WERI-Rb-1 (cell line): ENCODE measurements at regions not wholly inside any gene's neighbourhood (a gene's known extent, or its start where the extent isn't known, plus 50 kb on each side); places are given as distances from the start of the nearest gene placed in this dataset.
"Not testable (repeated sequence)": the region's sequence is repeated elsewhere in the genome, so short reads cannot be mapped to it uniquely, and the experiment has no call there.

ENCODE experiments used
- DNase-seq: peaks from one replicate; pipeline ENCODE4 v3.0.0-alpha.2; 2020
- H3K27ac ChIP-seq: fragments of 250-450 bp; sonication (Bioruptor Pico); 2 replicates; pipeline ENCODE4 v1.5.1; 2020; ENCODE audit warnings: mild to moderate bottlenecking, moderate library complexity
- H3K27me3 ChIP-seq: fragments of 250-450 bp; sonication (Bioruptor Pico); 2 replicates; pipeline ENCODE4 v1.5.1; 2021; ENCODE audit warnings: mild to moderate bottlenecking, low read depth, moderate library complexity; ENCODE audit not compliant: insufficient read depth, severe bottlenecking
- H3K36me3 ChIP-seq: fragments of 250-450 bp; sonication (Bioruptor Pico); 2 replicates; pipeline ENCODE4 v1.5.1; 2020; ENCODE audit warnings: mild to moderate bottlenecking, moderate library complexity
- H3K4me3 ChIP-seq: 2 replicates; pipeline ENCODE4 v1.5.1; 2011; ENCODE audit warnings: low read depth, mild to moderate bottlenecking, control low read depth, low read length
- H3K9me3 ChIP-seq: fragments of 250-450 bp; sonication (Bioruptor Pico); 2 replicates; pipeline ENCODE4 v1.5.1; 2021; ENCODE audit warnings: mild to moderate bottlenecking, moderate library complexity; ENCODE audit not compliant: severe bottlenecking
- TF ChIP-seq, protein P1 (sequence below): IDR thresholded peaks from 2 replicates; pipeline ENCODE4 v1.5.1; 2011; ENCODE audit warnings: low read depth, mild to moderate bottlenecking, control low read depth, inconsistent platforms, low read length

DNA sequence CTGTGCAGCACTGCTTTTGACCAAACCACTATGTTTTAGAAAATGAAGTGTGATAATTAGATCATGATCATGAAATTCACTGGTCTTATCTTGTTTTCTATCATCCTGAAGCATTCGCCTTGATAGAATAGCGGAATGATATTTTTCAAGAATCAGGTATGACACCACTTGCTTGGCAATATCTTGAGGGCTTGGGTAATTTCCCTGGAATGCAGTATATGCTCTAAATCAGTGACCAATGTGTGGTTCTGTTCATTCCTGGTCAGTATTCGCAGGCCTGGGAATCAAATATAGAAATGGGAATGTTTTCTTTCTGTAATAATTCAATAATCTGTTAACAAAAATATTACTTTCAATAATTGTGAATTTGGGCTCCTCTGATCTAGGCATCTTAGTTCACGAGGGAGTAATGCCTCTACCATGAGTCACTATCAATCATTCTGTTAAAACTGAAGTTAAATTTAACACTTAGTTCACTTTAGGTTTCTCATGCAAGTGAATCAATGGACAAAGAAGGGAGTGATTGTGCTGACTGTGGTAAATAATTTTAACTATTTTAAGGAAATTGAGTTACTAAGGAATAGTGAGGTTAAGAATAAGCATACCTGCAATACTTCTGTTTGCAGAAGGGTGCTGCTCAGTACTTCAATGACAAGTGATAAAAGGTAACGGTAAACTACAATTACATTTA is 137.9 kb downstream of the PCDH20 start:
- Histone ChIP-seq H3K27me3 (no peaks in the 10 kb centered on the region), H3K36me3 (no peaks in the 10 kb centered on the region), H3K9me3 (no peaks in the 10 kb centered on the region), H3K4me3 (no peak overlapping the region), H3K27ac (no peak overlapping the region)
- DNase-seq: no peak
- TF ChIP-seq, protein P1, sequence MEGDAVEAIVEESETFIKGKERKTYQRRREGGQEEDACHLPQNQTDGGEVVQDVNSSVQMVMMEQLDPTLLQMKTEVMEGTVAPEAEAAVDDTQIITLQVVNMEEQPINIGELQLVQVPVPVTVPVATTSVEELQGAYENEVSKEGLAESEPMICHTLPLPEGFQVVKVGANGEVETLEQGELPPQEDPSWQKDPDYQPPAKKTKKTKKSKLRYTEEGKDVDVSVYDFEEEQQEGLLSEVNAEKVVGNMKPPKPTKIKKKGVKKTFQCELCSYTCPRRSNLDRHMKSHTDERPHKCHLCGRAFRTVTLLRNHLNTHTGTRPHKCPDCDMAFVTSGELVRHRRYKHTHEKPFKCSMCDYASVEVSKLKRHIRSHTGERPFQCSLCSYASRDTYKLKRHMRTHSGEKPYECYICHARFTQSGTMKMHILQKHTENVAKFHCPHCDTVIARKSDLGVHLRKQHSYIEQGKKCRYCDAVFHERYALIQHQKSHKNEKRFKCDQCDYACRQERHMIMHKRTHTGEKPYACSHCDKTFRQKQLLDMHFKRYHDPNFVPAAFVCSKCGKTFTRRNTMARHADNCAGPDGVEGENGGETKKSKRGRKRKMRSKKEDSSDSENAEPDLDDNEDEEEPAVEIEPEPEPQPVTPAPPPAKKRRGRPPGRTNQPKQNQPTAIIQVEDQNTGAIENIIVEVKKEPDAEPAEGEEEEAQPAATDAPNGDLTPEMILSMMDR: no peak

DNA sequence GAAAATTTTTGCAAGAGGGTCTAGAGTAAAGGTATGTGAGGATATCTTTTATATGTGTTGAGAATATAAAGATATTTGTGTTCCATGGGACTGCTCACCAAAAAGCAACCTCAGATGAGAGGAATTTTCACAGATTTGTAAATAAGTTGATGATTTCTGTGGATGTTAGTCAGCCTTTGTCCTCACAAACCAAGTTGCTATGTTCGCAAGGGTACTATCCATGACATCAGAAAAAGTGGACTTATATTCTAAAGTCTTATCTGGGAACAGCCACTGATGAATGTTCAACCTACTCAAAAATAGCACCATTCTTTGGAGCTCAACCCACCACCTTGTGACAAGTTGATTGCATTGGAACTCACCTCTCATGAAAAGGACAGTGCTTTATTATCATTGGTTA is 138.6 kb downstream of the PCDH20 start:
- TF ChIP-seq, protein P1: no peak
- no peak for DNase-seq
- no peak overlapping the region for H3K27ac ChIP-seq
- H3K27me3 ChIP-seq: no peaks in the 10 kb centered on the region
- no peak overlapping the region for H3K4me3 ChIP-seq
- no peaks in the 10 kb centered on the region for H3K9me3 ChIP-seq
- H3K36me3 ChIP-seq: no peaks in the 10 kb centered on the region

DNA sequence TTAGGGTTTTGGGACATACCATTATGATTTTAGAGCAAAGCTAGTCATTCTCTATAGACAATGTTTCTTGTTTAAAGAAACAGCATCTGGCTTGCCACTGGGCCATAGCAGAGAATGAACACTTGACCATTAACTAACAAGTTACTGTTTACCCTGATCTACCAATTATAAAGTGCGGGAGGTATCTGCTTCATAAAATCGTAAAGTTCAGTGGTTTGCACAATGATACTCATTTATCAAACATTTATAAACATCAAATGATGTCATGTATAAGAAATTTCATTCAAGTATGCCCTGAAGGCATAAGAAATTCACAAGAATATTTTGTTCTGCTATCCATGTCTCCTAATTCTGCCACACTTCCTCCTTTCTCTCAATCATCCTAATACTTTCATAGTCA is 139.2 kb downstream of the PCDH20 start:
- Histone ChIP-seq H3K9me3 (no peaks in the 10 kb centered on the region), H3K4me3 (no peak overlapping the region), H3K27me3 (no peaks in the 10 kb centered on the region), H3K36me3 (no peaks in the 10 kb centered on the region), H3K27ac (no peak overlapping the region)
- TF ChIP-seq, protein P1: no peak
- DNase-seq: no peak

DNA sequence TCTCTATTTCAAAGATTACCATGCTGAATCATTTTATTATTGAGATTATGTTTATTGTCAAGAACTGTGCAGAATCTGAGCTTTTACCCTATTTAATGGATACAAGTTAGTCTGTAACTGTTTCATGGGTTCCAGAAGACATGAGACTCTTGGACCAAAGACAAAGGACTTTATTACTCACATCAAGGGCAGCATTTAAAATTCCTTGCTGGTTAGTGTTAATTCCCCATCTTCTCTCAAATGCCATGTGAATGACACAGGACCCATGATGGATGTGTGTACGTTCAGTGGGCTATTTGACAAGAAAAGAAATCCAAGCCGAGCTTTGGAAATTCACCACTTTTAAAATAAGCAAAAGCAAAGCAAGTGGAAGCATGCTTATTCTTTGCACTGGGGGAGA is 139.9 kb downstream of the PCDH20 start:
- no peaks in the 10 kb centered on the region for H3K9me3 ChIP-seq

DNA sequence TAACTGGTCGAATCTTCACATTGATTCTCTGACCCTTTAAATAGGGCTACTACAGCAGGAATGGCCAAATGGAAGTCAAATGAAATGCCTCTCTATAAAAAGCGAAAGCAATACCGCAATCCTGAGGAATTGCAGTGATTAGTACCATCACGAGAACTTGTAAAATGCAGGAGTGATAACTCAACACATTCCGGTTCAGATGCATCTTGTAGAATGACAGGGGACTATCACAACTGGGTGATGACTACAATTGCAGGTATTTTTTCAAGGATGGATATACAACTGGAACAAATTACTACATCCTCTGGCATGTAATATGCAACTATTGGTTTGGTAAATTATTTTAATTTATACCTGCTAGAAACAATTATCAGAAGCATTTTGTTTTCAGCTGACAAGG is 140.4 kb downstream of the PCDH20 start:
- DNase-seq: no peak
- H3K27ac ChIP-seq: no peak overlapping the region
- no peaks in the 10 kb centered on the region for H3K36me3 ChIP-seq
- TF ChIP-seq, protein P1: no peak
- no peaks in the 10 kb centered on the region for H3K9me3 ChIP-seq
- no peak overlapping the region for H3K4me3 ChIP-seq
- H3K27me3 ChIP-seq: no peaks in the 10 kb centered on the region

More for the DNA sequence above, 139.9 kb downstream of the PCDH20 start:
- Histone ChIP-seq H3K36me3 (no peaks in the 10 kb centered on the region), H3K27ac (no peak overlapping the region), H3K4me3 (no peak overlapping the region), H3K27me3 (no peaks in the 10 kb centered on the region)
- TF ChIP-seq, protein P1: no peak
- no peak for DNase-seq

DNA sequence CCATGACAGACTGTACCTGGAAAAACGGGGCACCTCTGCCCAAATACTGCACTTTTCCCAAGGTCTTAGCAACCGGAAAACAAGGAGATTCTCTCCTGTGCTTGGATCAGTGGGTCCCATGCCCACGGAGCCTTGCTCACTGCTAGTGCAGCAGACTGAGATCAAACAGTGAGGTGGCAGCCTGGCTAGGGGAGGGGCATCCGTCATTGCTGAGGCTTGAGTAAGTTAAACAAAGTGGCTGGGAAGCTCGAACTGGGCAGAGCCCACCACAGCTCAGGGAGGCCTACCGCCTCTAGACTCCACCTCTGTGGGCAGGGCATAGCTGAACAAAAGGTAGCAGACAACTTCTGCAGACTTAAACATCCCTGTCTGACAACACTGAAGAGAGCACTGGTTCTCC is 148.8 kb downstream of the PCDH20 start:
- H3K27me3 ChIP-seq, H3K4me3 ChIP-seq, DNase-seq, H3K9me3 ChIP-seq, H3K27ac ChIP-seq, H3K36me3 ChIP-seq: not testable (repeated sequence)
